OCI-LY1 (cell line): ENCODE measurements at regions not wholly inside any gene's neighbourhood (a gene's known extent, or its start where the extent isn't known, plus 50 kb on each side); places are given as distances from the start of the nearest gene placed in this dataset.

Experiments
- H2AFZ ChIP-seq: fragments of 200-600 bp; sonication (generic), shearing (Covaris generic); 2 replicates; pipeline ENCODE4 v1.6.0; 2014; ENCODE audit warnings: antibody characterized with exemption, mild to moderate bottlenecking, low read length
- H3F3A ChIP-seq: fragments of 200-600 bp; sonication (generic), shearing (Covaris generic); 2 replicates; pipeline ENCODE4 v1.6.0; 2014; ENCODE audit warnings: mild to moderate bottlenecking, antibody characterized with exemption, low read length, moderate library complexity; ENCODE audit not compliant: insufficient read depth
- H3K27ac ChIP-seq: fragments of 200-600 bp; sonication (generic); 2 replicates; pipeline ENCODE4 v1.5.1; 2014; ENCODE audit warnings: low read length, mixed run types, mild to moderate bottlenecking, low read depth; ENCODE audit not compliant: poor library complexity, severe bottlenecking
- H3K27me3 ChIP-seq: fragments of 200-600 bp; sonication (generic); 2 replicates; pipeline ENCODE4 v1.6.0; 2014; ENCODE audit warnings: antibody characterized with exemption, mild to moderate bottlenecking, low read length, moderate library complexity; ENCODE audit not compliant: insufficient read depth
- H3K36me3 ChIP-seq: fragments of 200-600 bp; sonication (generic); 2 replicates; pipeline ENCODE4 v1.6.1; 2014; ENCODE audit warnings: mild to moderate bottlenecking, antibody characterized with exemption, low read length, moderate library complexity, mixed read lengths; ENCODE audit not compliant: insufficient read depth
- H3K4me1 ChIP-seq: fragments of 200-600 bp; sonication (generic); 2 replicates; pipeline ENCODE4 v1.5.1; 2014; ENCODE audit warnings: mild to moderate bottlenecking, low read length, moderate library complexity; ENCODE audit not compliant: insufficient read depth, severe bottlenecking
- H3K4me2 ChIP-seq: fragments of 200-600 bp; sonication (generic), shearing (Covaris generic); 2 replicates; pipeline ENCODE4 v1.6.1; 2014; ENCODE audit warnings: low read length
- H3K4me3 ChIP-seq: fragments of 200-600 bp; sonication (generic); 2 replicates; pipeline ENCODE4 v1.5.1; 2014; ENCODE audit warnings: low read length, low read depth, mild to moderate bottlenecking, mixed read lengths; ENCODE audit not compliant: poor library complexity, severe bottlenecking
- H3K79me2 ChIP-seq: fragments of 200-600 bp; shearing (Covaris generic); 2 replicates; pipeline ENCODE4 v1.6.1; 2016; ENCODE audit warnings: mixed run types, low read length, mixed read lengths; ENCODE audit not compliant: insufficient read depth
- H3K9ac ChIP-seq: fragments of 200-600 bp; sonication (generic), shearing (Covaris generic); 2 replicates; pipeline ENCODE4 v1.6.1; 2014; ENCODE audit warnings: mild to moderate bottlenecking, low read length, mixed read lengths
- H3K9me2 ChIP-seq: fragments of 200-600 bp; sonication (generic), shearing (Covaris generic); 2 replicates; pipeline ENCODE4 v1.6.1; 2014; ENCODE audit warnings: low read depth, mild to moderate bottlenecking, low read length, mixed read lengths
- H3K9me3 ChIP-seq: fragments of 200-600 bp; shearing (Covaris generic); 2 replicates; pipeline ENCODE4 v1.6.1; 2014; ENCODE audit warnings: low read length, mixed read lengths
- H4K20me1 ChIP-seq: fragments of 200-600 bp; sonication (generic), shearing (Covaris generic); 2 replicates; pipeline ENCODE4 v1.6.0; 2016; ENCODE audit warnings: mild to moderate bottlenecking, low read length; ENCODE audit not compliant: insufficient read depth
- EZH2 ChIP-seq: fragments of 200-600 bp; sonication (generic), shearing (Covaris generic); IDR thresholded peaks from 2 replicates; pipeline ENCODE4 v1.8.0; 2017; ENCODE audit warnings: borderline replicate concordance, mixed run types, mild to moderate bottlenecking, antibody characterized with exemption, low read length, moderate library complexity, mixed read lengths
- TF ChIP-seq, protein P1 (sequence below): fragments of 200-600 bp; sonication (generic), shearing (Covaris generic); IDR thresholded peaks from 2 replicates; pipeline ENCODE4 v1.5.1; 2017; ENCODE audit warnings: mild to moderate bottlenecking, antibody characterized with exemption, low read length, moderate library complexity, mixed read lengths

DNA sequence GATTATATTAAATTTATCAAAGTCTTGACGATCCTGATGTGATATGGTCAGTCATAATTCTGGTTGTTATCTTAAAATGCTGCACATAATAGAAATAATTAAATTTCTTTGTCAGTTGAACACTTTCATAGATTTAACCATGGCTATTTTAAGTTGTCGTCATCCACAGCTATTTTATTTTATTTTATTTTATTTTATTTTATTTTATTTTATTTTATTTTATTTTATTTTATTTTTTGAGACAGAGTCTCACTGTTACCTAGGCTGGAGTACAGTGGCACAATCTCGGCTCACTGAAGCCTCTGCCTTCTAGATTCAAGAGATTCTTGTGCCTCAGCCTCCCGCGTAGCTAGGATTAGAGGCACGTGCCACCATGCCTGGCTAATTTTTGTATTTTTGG, 90.5 kb upstream of the KCNK12 start:
- H3K27ac ChIP-seq: peak overlapping the region; percentile 99
- no peaks in the 10 kb centered on the region for H3K9me3 ChIP-seq
- H3K9me2 ChIP-seq: no peaks in the 10 kb centered on the region
- no peak for TF ChIP-seq EZH2
- TF ChIP-seq, protein P1, sequence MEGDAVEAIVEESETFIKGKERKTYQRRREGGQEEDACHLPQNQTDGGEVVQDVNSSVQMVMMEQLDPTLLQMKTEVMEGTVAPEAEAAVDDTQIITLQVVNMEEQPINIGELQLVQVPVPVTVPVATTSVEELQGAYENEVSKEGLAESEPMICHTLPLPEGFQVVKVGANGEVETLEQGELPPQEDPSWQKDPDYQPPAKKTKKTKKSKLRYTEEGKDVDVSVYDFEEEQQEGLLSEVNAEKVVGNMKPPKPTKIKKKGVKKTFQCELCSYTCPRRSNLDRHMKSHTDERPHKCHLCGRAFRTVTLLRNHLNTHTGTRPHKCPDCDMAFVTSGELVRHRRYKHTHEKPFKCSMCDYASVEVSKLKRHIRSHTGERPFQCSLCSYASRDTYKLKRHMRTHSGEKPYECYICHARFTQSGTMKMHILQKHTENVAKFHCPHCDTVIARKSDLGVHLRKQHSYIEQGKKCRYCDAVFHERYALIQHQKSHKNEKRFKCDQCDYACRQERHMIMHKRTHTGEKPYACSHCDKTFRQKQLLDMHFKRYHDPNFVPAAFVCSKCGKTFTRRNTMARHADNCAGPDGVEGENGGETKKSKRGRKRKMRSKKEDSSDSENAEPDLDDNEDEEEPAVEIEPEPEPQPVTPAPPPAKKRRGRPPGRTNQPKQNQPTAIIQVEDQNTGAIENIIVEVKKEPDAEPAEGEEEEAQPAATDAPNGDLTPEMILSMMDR: no peak
- peak overlapping the region; percentile 66; the same call in 1 of the 2 replicates for H3K9ac ChIP-seq
- H2AFZ ChIP-seq: no peak overlapping the region
- H3K4me2 ChIP-seq: no peak overlapping the region; the same call in 1 of the 2 replicates
- H4K20me1 ChIP-seq: no peaks in the 10 kb centered on the region
- peaks cover 91% of the 10 kb centered on the region for H3K4me1 ChIP-seq
- peaks cover 5% of the 10 kb centered on the region; the same call in 1 of the 2 replicates for H3K36me3 ChIP-seq
- no peak overlapping the region for H3K4me3 ChIP-seq
- no peaks in the 10 kb centered on the region for H3F3A ChIP-seq
- H3K27me3 ChIP-seq: no peaks in the 10 kb centered on the region
- H3K79me2 ChIP-seq: no peaks in the 10 kb centered on the region

DNA sequence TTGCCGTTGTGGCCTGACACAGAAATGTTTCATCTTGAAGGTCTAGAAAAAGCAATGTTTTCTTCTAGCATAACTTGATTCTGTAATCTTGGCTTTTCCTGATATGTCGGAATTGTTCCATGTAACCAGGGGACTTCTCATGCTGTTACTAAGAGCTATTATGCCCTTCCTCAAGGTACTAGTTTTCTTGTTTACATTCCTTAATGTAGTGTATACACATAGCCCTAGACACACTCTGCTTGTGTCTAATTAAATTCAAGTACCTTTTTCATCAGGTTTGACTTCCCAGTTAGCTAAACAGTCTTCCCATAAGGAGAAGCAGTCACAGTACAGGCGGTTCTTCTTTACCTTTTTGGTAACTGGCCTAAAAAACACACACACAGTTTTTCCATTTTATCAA, 89.4 kb upstream of the KCNK12 start:
- Histone ChIP-seq H2AFZ (no peak overlapping the region), H3K4me1 (peaks cover 100% of the 10 kb centered on the region), H3K27ac (peak overlapping the region; percentile 99), H3K9me3 (no peaks in the 10 kb centered on the region), H3K9ac (peak overlapping the region; percentile 99), H3K4me3 (peak overlapping the region; percentile 2), H3K27me3 (no peaks in the 10 kb centered on the region), H3K79me2 (no peaks in the 10 kb centered on the region), H3K9me2 (no peaks in the 10 kb centered on the region), H4K20me1 (no peaks in the 10 kb centered on the region), H3K4me2 (peak overlapping the region; percentile 44), H3F3A (no peaks in the 10 kb centered on the region), H3K36me3 (peaks cover 3% of the 10 kb centered on the region; the same call in 1 of the 2 replicates)
- no peak for TF ChIP-seq EZH2
- TF ChIP-seq, protein P1: no peak

DNA sequence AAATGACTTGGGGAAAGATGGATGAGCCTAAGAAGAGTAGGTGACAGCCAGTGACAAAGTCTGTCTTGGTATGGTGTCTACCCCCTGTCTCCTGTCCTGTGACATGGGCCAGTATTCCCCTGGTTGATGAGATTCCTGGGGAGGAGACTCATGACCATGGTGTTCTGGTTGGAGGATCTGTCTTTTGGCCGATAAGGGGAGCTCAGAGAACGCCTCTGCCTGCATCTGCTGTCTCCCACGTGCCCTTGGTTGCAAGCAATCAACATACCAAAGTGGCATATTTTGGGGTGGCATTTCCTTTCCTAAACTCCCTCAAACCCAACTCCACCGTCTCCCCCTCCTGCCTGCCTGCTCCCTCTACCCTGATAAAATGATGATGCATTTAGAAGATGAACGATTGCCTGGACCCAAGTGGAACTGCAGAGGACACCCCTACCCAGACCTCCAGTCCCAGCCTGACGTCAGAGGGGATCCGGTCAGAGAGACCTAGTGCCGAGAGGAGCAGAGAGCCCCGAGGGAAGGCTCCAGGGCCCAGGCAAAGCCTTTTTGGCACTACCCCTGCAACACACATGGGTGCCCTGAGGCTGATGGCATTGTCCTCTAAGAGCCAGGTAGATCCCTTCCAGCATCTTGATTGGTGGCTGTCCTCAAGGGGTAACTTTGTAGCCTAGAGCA, 88.0 kb upstream of the KCNK12 start:
- H3K9ac ChIP-seq: peak overlapping the region; percentile 99
- peak overlapping the region; percentile 70 for H3K4me3 ChIP-seq
- H2AFZ ChIP-seq: no peak overlapping the region
- H3K27me3 ChIP-seq: no peaks in the 10 kb centered on the region
- no peak for TF ChIP-seq EZH2
- TF ChIP-seq, protein P1: peak; percentile 67
- H3K9me3 ChIP-seq: no peaks in the 10 kb centered on the region
- H3K79me2 ChIP-seq: no peaks in the 10 kb centered on the region
- no peaks in the 10 kb centered on the region for H4K20me1 ChIP-seq
- no peaks in the 10 kb centered on the region for H3K36me3 ChIP-seq
- peak overlapping the region; percentile 99 for H3K27ac ChIP-seq
- peaks cover 100% of the 10 kb centered on the region for H3K4me1 ChIP-seq
- H3F3A ChIP-seq: no peaks in the 10 kb centered on the region; the same call in 1 of the 2 replicates
- peak overlapping the region; percentile 97 for H3K4me2 ChIP-seq
- no peaks in the 10 kb centered on the region for H3K9me2 ChIP-seq
